Keratinocyte (primary cell): ENCODE measurements at regions not wholly inside any gene's neighbourhood (a gene's known extent, or its start where the extent isn't known, plus 50 kb on each side); places are given as distances from the start of the nearest gene placed in this dataset.

Experiments
- DNase-seq: peaks from one replicate; pipeline ENCODE4 v3.0.0-alpha.2; 2011; ENCODE audit warnings: low read depth, missing footprints, low spot score
- FAIRE-seq: peaks from 2 replicates; lab custom pipeline; 2011; peaks lifted over from hg19 to GRCh38; lab: Jason Lieb, UNC
- H2AFZ ChIP-seq: 2 replicates; pipeline ENCODE4 v1.6.0; 2012; ENCODE audit warnings: low read length, control low read depth, inconsistent platforms; ENCODE audit not compliant: control insufficient read depth
- H3K27ac ChIP-seq: 2 replicates; pipeline ENCODE4 v1.5.1; 2011; ENCODE audit warnings: low read length; ENCODE audit not compliant: control insufficient read depth, insufficient read depth
- H3K27me3 ChIP-seq: 3 replicates; pipeline ENCODE4 v1.6.0; 2011; ENCODE audit warnings: low read length; ENCODE audit not compliant: control insufficient read depth, insufficient read depth; ENCODE audit errors: extremely low read depth
- H3K36me3 ChIP-seq, 2 experiments: 2 replicates in 1 of 2; 3 replicates in 1 of 2; pipeline ENCODE4 v1.5.1; 2011; ENCODE audit warnings: low read length in 2 of 2, mild to moderate bottlenecking in 1 of 2; ENCODE audit not compliant: control insufficient read depth in 2 of 2, insufficient read depth in 2 of 2; ENCODE audit errors: extremely low read depth in 1 of 2
- H3K4me1 ChIP-seq: 3 replicates; pipeline ENCODE4 v1.5.1; 2011; ENCODE audit warnings: low read length; ENCODE audit not compliant: control insufficient read depth, insufficient read depth; ENCODE audit errors: extremely low read depth
- H3K4me2 ChIP-seq: 3 replicates; pipeline ENCODE4 v1.6.0; 2011; ENCODE audit warnings: low read depth, low read length; ENCODE audit not compliant: control insufficient read depth, insufficient read depth; ENCODE audit errors: extremely low read depth
- H3K4me3 ChIP-seq, 3 experiments: fragments of 200-600 bp in 1 of 3; sonication (generic) in 1 of 3; 2 replicates in 2 of 3; 3 replicates in 1 of 3; pipeline ENCODE4 v1.5.1; 2011 to 2016; ENCODE audit warnings: low read length in 3 of 3, mild to moderate bottlenecking in 3 of 3, control low read depth in 2 of 3, inconsistent platforms in 1 of 3, low read depth in 1 of 3, mixed read lengths in 1 of 3, mixed run types in 1 of 3, moderate library complexity in 1 of 3; ENCODE audit not compliant: control insufficient read depth in 2 of 3, insufficient read depth in 2 of 3; ENCODE audit errors: extremely low read depth in 1 of 3
- H3K79me2 ChIP-seq: 2 replicates; pipeline ENCODE4 v1.6.0; 2012; ENCODE audit warnings: low read length; ENCODE audit not compliant: control insufficient read depth, insufficient read depth
- H3K9ac ChIP-seq: 3 replicates; pipeline ENCODE4 v1.6.0; 2011; ENCODE audit warnings: low read length; ENCODE audit not compliant: control insufficient read depth, insufficient read depth; ENCODE audit errors: extremely low read depth
- H3K9me1 ChIP-seq: 3 replicates; pipeline ENCODE4 v1.6.0; 2011; ENCODE audit warnings: low read length; ENCODE audit not compliant: control insufficient read depth, insufficient read depth; ENCODE audit errors: extremely low read depth
- H3K9me3 ChIP-seq: 2 replicates; pipeline ENCODE4 v1.5.1; 2012; ENCODE audit warnings: low read depth, low read length; ENCODE audit not compliant: control insufficient read depth
- H4K20me1 ChIP-seq: 3 replicates; pipeline ENCODE4 v1.6.0; 2011; ENCODE audit warnings: low read length; ENCODE audit not compliant: control insufficient read depth, insufficient read depth; ENCODE audit errors: extremely low read depth
- CTCF ChIP-seq, 3 experiments: IDR thresholded peaks in 1 of 3; conservative IDR thresholded peaks in 1 of 3; optimal IDR thresholded peaks in 1 of 3; 2 replicates in 2 of 3; 3 replicates in 1 of 3; pipeline versions ENCODE3 to v1.5.1; 2011; ENCODE audit warnings: low read length in 3 of 3, mild to moderate bottlenecking in 3 of 3, moderate library complexity in 2 of 3, control low read depth in 1 of 3, inconsistent platforms in 1 of 3; ENCODE audit not compliant: insufficient read depth in 2 of 3; ENCODE audit errors: extremely low read depth in 1 of 3
- EZH2 ChIP-seq: IDR thresholded peaks from one replicate; pipeline ENCODE4 v1.6.1; 2012; ENCODE audit warnings: inconsistent platforms, mild to moderate bottlenecking, low read length, moderate library complexity
- dilution Hi-C: fragments of 300-500 bp; cut with MboI; formaldehyde crosslinking; loops from one replicate; pipeline ENCODE4 v1.7.0; 2020; ENCODE audit warnings: low sequenced_read_pairs; ENCODE audit not compliant: extremely low pct_ligation_motif_present

- FAIRE-seq, result no peak
- Histone ChIP-seq H4K20me1 (no peaks in the 10 kb centered on the region), H3K79me2 (no peaks in the 10 kb centered on the region), H3K36me3 (no peaks in the 10 kb centered on the region), H3K27me3 (no peaks in the 10 kb centered on the region), H3K9ac (no peak overlapping the region), H3K9me1 (no peaks in the 10 kb centered on the region), H3K9me3 (no peaks in the 10 kb centered on the region), H3K4me2 (no peak overlapping the region), H3K4me1 (no peaks in the 10 kb centered on the region), H3K27ac (no peak overlapping the region), H3K4me3 (no peak overlapping the region), H2AFZ (no peak overlapping the region)
- dilution Hi-C loops, result no loop called here
- TF ChIP-seq CTCF (optimal IDR thresholded peaks at IDR 0.05 in 1 of 3, IDR thresholded peaks at IDR 0.05 in 1 of 3, conservative IDR thresholded peaks at IDR 0.05 in 1 of 3; ENCODE audit: extremely low read depth in 1 of 3, insufficient read depth in 2 of 3, low read length in 3 of 3) (no peak), EZH2 (no peak)
- DNase-seq, result no peak
These were observed 80.5 kb downstream of the CBLN1 start for GRCh38 chr16:49201118-49201517.

- DNase-seq, result no peak
These were observed 81.3 kb downstream of the CBLN1 start for GRCh38 chr16:49200223-49200820.

More at GRCh38 chr16:49200223-49200820, 81.3 kb downstream of the CBLN1 start:
- no peak overlapping the region for H3K4me2 ChIP-seq
- TF ChIP-seq EZH2, result no peak
- TF ChIP-seq CTCF (optimal IDR thresholded peaks at IDR 0.05 in 1 of 3, IDR thresholded peaks at IDR 0.05 in 1 of 3, conservative IDR thresholded peaks at IDR 0.05 in 1 of 3; ENCODE audit: extremely low read depth in 1 of 3, insufficient read depth in 2 of 3, low read length in 3 of 3), result no peak
- H3K36me3 ChIP-seq, result no peaks in the 10 kb centered on the region
- no peaks in the 10 kb centered on the region for H3K4me1 ChIP-seq
- no peak overlapping the region for H3K9ac ChIP-seq
- no peak for FAIRE-seq
- H3K27me3 ChIP-seq, result no peaks in the 10 kb centered on the region
- H2AFZ ChIP-seq, result no peak overlapping the region
- no peaks in the 10 kb centered on the region for H4K20me1 ChIP-seq
- dilution Hi-C loops, result no loop called here
- no peak overlapping the region for H3K27ac ChIP-seq
- H3K9me3 ChIP-seq, result no peaks in the 10 kb centered on the region
- H3K79me2 ChIP-seq, result no peaks in the 10 kb centered on the region
- H3K9me1 ChIP-seq, result no peaks in the 10 kb centered on the region
- H3K4me3 ChIP-seq, result no peak overlapping the region
